HL-60 (cell line): ENCODE measurements at regions not wholly inside any gene's neighbourhood (a gene's known extent, or its start where the extent isn't known, plus 50 kb on each side); places are given as distances from the start of the nearest gene placed in this dataset.

Experiments
- DNase-seq, 2 experiments: peaks; one replicate each; pipeline ENCODE4 v3.0.0-alpha.2; 2010 to 2020; ENCODE audit warnings: low read depth in 1 of 2, low spot score in 1 of 2
- H3K27ac ChIP-seq: fragments of 250-450 bp; sonication (Bioruptor Pico); replicated peaks from 2 replicates; pipeline ENCODE4 v1.5.1; 2020; ENCODE audit warnings: mild to moderate bottlenecking, moderate library complexity
- H3K27me3 ChIP-seq: fragments of 250-450 bp; sonication (Bioruptor Pico); 2 replicates; pipeline ENCODE4 v1.5.1; 2021; ENCODE audit warnings: mild to moderate bottlenecking, moderate library complexity; ENCODE audit not compliant: insufficient read depth, poor library complexity, severe bottlenecking
- H3K4me3 ChIP-seq: replicated peaks from 2 replicates; pipeline ENCODE4 v1.5.1; 2011; ENCODE audit warnings: mild to moderate bottlenecking, control low read depth, low read length; ENCODE audit not compliant: insufficient read depth
- GABPA ChIP-seq: IDR thresholded peaks from 2 replicates; pipeline ENCODE4 v1.6.1; 2012; ENCODE audit warnings: low read depth
- POLR2AphosphoS5 ChIP-seq: IDR thresholded peaks from 2 replicates; pipeline ENCODE4 v1.6.1; 2012; ENCODE audit warnings: low read depth
- SPI1 ChIP-seq: IDR thresholded peaks from 2 replicates; pipeline ENCODE4 v1.6.1; 2012; ENCODE audit warnings: low read depth, mild to moderate bottlenecking, borderline replicate concordance
- TF ChIP-seq, protein P1 (sequence below): IDR thresholded peaks from 2 replicates; pipeline ENCODE4 v1.6.1; 2012; ENCODE audit warnings: low read depth; ENCODE audit not compliant: insufficient replicate concordance
- TF ChIP-seq, protein P2 (sequence below): IDR thresholded peaks from one replicate; pipeline ENCODE4 v1.5.1; 2011; ENCODE audit warnings: low read length, control low read depth, inconsistent platforms; ENCODE audit not compliant: insufficient read depth

DNA sequence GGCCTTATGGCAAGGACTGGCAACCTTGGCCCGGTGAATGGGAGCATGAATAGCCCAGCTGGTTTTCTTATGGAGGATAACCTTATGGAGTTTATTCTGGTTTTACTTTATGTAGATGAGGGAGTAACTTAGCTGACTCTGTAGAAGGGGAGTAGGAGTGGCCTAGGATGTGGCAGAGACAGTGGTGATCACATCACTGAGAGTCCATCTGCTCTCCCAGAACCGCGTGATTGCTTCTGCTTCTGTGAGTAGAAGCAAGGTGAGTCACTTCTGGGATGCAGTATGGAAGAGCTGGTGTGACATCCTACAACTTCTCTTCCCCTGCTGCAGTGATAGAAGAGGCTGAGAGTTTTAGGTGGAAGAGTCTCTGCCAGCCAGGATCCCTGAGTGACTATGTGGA, 129.2 kb downstream of the RPS24 start:
- Histone ChIP-seq H3K4me3 (no peak overlapping the region), H3K27ac (no peak overlapping the region), H3K27me3 (no peaks in the 10 kb centered on the region)
- no peak for DNase-seq
- TF ChIP-seq SPI1 (no peak), GABPA (no peak), POLR2AphosphoS5 (no peak)
- TF ChIP-seq, protein P1, sequence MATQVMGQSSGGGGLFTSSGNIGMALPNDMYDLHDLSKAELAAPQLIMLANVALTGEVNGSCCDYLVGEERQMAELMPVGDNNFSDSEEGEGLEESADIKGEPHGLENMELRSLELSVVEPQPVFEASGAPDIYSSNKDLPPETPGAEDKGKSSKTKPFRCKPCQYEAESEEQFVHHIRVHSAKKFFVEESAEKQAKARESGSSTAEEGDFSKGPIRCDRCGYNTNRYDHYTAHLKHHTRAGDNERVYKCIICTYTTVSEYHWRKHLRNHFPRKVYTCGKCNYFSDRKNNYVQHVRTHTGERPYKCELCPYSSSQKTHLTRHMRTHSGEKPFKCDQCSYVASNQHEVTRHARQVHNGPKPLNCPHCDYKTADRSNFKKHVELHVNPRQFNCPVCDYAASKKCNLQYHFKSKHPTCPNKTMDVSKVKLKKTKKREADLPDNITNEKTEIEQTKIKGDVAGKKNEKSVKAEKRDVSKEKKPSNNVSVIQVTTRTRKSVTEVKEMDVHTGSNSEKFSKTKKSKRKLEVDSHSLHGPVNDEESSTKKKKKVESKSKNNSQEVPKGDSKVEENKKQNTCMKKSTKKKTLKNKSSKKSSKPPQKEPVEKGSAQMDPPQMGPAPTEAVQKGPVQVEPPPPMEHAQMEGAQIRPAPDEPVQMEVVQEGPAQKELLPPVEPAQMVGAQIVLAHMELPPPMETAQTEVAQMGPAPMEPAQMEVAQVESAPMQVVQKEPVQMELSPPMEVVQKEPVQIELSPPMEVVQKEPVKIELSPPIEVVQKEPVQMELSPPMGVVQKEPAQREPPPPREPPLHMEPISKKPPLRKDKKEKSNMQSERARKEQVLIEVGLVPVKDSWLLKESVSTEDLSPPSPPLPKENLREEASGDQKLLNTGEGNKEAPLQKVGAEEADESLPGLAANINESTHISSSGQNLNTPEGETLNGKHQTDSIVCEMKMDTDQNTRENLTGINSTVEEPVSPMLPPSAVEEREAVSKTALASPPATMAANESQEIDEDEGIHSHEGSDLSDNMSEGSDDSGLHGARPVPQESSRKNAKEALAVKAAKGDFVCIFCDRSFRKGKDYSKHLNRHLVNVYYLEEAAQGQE: no peak
- TF ChIP-seq, protein P2, sequence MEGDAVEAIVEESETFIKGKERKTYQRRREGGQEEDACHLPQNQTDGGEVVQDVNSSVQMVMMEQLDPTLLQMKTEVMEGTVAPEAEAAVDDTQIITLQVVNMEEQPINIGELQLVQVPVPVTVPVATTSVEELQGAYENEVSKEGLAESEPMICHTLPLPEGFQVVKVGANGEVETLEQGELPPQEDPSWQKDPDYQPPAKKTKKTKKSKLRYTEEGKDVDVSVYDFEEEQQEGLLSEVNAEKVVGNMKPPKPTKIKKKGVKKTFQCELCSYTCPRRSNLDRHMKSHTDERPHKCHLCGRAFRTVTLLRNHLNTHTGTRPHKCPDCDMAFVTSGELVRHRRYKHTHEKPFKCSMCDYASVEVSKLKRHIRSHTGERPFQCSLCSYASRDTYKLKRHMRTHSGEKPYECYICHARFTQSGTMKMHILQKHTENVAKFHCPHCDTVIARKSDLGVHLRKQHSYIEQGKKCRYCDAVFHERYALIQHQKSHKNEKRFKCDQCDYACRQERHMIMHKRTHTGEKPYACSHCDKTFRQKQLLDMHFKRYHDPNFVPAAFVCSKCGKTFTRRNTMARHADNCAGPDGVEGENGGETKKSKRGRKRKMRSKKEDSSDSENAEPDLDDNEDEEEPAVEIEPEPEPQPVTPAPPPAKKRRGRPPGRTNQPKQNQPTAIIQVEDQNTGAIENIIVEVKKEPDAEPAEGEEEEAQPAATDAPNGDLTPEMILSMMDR: no peak

GRCh38 chr10:78164702-78165101, 131.0 kb downstream of the RPS24 start:
- DNase-seq: no peak
- TF ChIP-seq, protein P1: no peak
- no peak for TF ChIP-seq POLR2AphosphoS5
- TF ChIP-seq GABPA: no peak
- TF ChIP-seq SPI1: no peak

DNA sequence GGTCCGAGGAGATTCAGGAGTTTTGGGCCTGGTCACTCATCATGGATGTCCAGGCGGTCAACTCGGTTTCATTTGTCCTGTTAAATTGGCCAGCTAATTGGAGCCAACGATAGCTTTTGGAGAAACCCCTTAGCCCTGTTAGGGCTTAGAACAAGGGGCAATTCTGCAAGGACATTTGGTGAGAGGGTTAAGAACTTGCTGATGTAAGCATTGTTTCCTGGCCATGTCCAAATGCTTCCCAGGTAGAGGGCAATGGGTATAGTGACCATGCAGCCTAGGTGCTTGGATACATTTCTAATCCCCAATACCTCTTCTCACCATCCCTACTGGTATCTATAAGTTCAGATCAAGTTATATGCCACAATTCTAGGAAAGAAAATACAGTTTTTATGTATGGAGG, 131.5 kb downstream of the RPS24 start:
- no peak for DNase-seq
- TF ChIP-seq POLR2AphosphoS5: no peak
- no peak for TF ChIP-seq SPI1
- TF ChIP-seq GABPA: no peak
- TF ChIP-seq, protein P2: no peak
- TF ChIP-seq, protein P1: no peak
- no peak overlapping the region for H3K27ac ChIP-seq
- no peak overlapping the region for H3K4me3 ChIP-seq
- H3K27me3 ChIP-seq: peaks cover 4% of the 10 kb centered on the region

More at GRCh38 chr10:78164702-78165101, 131.0 kb downstream of the RPS24 start:
- peaks cover 4% of the 10 kb centered on the region for H3K27me3 ChIP-seq
- H3K4me3 ChIP-seq: no peak overlapping the region
- no peak overlapping the region for H3K27ac ChIP-seq

DNA sequence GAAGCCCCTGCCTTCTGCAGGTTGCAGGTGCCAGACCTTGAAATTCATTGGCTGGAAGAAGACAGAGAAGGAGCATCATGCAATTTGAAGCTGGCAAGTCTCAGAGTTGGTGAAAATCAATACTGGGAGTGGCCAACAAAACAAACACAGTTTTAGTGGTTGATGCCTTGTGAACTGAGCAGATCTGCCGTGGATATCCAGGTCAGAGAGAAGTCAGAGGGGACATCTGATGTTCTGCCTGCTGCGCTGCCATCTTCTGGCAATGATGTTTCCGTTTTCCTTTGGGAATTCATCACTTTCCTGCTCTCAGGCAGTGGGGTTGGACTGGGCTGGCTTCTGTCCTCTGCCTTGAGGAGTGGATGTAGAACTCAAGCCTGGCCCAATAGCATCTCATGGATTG, 132.0 kb downstream of the RPS24 start:
- no peak overlapping the region for H3K4me3 ChIP-seq
- TF ChIP-seq, protein P2: no peak
- TF ChIP-seq GABPA: no peak
- TF ChIP-seq SPI1: no peak
- TF ChIP-seq, protein P1: no peak
- no peak for TF ChIP-seq POLR2AphosphoS5
- H3K27ac ChIP-seq: no peak overlapping the region
- H3K27me3 ChIP-seq: peaks cover 4% of the 10 kb centered on the region
- no peak for DNase-seq
